ENCODE measurements at regions not wholly inside any gene's neighbourhood (a gene's known extent, or its start where the extent isn't known, plus 50 kb on each side); places are given as distances from the start of the nearest gene placed in this dataset.

DNA sequence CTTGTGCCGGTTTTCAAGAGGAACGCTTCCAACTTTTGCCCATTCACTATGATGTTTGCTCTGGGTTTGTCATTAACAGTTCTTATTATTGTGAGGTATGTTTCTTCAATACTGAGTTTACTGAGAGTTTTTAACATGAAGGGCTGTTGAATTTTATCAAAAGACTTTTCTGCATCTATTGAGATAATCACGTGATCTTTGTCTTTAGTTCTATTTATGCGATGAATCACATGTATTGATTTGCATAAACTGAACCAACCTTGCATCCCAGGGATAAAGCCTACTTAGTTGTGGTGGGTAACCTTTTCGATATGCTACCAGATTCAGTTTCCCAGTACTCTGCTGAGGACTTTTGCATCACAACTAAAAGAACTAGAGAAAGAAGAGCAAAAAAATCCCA is 318.0 kb downstream of the GASK1B start:
- Histone ChIP-seq H3K4me3 (no peak overlapping the region), H3K4me1 (no peaks in the 10 kb centered on the region), H3K9me3 (no peaks in the 10 kb centered on the region), H3K27me3 (no peaks in the 10 kb centered on the region), H3K36me3 (no peaks in the 10 kb centered on the region), H3K27ac (no peak overlapping the region)
- no peak for TF ChIP-seq POLR2A (IDR thresholded peaks at IDR 0.05)
- TF ChIP-seq, protein P1, sequence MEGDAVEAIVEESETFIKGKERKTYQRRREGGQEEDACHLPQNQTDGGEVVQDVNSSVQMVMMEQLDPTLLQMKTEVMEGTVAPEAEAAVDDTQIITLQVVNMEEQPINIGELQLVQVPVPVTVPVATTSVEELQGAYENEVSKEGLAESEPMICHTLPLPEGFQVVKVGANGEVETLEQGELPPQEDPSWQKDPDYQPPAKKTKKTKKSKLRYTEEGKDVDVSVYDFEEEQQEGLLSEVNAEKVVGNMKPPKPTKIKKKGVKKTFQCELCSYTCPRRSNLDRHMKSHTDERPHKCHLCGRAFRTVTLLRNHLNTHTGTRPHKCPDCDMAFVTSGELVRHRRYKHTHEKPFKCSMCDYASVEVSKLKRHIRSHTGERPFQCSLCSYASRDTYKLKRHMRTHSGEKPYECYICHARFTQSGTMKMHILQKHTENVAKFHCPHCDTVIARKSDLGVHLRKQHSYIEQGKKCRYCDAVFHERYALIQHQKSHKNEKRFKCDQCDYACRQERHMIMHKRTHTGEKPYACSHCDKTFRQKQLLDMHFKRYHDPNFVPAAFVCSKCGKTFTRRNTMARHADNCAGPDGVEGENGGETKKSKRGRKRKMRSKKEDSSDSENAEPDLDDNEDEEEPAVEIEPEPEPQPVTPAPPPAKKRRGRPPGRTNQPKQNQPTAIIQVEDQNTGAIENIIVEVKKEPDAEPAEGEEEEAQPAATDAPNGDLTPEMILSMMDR (IDR thresholded peaks at IDR 0.05), result no peak
- no peak for DNase-seq

DNA sequence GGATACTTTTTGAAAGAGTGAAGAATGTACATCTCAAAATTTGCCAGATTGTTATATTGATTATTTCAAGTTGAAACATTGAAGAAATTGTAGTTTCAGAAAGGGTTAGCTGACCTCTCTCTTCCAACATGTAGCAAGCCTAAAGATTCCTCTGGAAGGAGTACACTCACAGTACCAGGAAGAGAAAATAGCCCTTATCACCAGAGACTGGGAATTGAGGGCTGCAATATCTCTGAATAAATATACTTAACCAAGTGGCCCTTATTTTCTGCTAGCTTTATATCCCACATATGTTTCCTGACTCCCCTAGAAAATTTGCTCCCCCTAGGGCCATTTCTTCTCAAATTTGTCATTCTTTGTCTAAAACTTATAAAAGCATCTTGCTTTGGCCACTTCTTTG is 332.2 kb downstream of the GASK1B start:
- DNase-seq, result no peak
- H3K27ac ChIP-seq, result no peak overlapping the region
- H3K4me3 ChIP-seq, result no peak overlapping the region
- H3K36me3 ChIP-seq, result no peaks in the 10 kb centered on the region
- H3K9me3 ChIP-seq, result no peaks in the 10 kb centered on the region
- no peaks in the 10 kb centered on the region for H3K27me3 ChIP-seq
- peaks cover 0 to 5% (median 0%) of the 10 kb centered on the region in 4 donors for H3K4me1 ChIP-seq
- TF ChIP-seq, protein P1 (IDR thresholded peaks at IDR 0.05), result no peak
- TF ChIP-seq POLR2A (IDR thresholded peaks at IDR 0.05), result no peak

DNA sequence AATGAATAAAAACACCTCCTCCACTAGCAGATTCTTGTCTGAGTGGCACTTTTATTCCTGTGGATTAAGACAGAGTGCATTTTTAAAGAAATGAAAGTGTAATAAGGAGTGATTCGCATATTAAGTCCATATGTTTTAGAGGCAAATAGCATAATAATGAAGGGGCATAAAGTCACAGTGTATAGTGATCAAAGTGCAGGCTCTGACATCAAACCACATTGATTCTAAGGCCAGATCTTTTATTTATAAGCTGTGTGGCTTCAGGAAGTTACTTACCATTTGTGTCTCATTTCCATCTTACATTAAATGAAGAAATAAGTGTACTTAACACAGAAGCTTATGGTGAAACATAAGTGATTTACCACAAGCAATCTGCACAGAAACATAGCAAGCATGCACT is 332.8 kb downstream of the GASK1B start:
- Histone ChIP-seq H3K27me3 (no peaks in the 10 kb centered on the region), H3K9me3 (no peaks in the 10 kb centered on the region), H3K4me3 (no peak overlapping the region), H3K27ac (no peak overlapping the region), H3K4me1 (peaks cover 0 to 5% (median 0%) of the 10 kb centered on the region in 4 donors), H3K36me3 (no peaks in the 10 kb centered on the region)
- no peak for DNase-seq
- TF ChIP-seq POLR2A (IDR thresholded peaks at IDR 0.05), result no peak
- TF ChIP-seq, protein P1 (IDR thresholded peaks at IDR 0.05), result no peak

DNA sequence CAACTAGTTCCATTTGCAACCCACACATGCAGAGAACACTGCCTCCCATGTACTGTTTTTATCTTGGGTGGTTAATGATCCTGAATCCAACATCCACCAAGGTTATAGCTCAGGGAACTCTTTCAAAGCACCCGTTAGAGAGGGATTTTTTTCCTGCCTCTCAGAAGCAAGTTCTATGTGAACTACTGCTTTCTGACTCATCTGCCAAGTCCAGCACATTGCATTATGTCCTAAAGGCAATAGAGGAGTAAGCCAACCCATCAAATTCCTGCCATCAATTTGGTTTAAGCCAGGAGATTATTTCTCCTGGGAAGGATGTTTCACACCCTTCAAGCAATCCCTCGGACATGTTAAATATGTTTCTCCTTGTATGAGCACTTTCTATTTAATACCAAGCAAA is 334.5 kb downstream of the GASK1B start:
- peaks cover 0 to 5% (median 0%) of the 10 kb centered on the region in 4 donors for H3K4me1 ChIP-seq
- DNase-seq, result no peak
- no peak overlapping the region for H3K4me3 ChIP-seq
- no peaks in the 10 kb centered on the region for H3K9me3 ChIP-seq
- TF ChIP-seq, protein P1 (IDR thresholded peaks at IDR 0.05), result no peak
- H3K27ac ChIP-seq, result no peak overlapping the region
- no peaks in the 10 kb centered on the region for H3K36me3 ChIP-seq
- H3K27me3 ChIP-seq, result no peaks in the 10 kb centered on the region

DNA sequence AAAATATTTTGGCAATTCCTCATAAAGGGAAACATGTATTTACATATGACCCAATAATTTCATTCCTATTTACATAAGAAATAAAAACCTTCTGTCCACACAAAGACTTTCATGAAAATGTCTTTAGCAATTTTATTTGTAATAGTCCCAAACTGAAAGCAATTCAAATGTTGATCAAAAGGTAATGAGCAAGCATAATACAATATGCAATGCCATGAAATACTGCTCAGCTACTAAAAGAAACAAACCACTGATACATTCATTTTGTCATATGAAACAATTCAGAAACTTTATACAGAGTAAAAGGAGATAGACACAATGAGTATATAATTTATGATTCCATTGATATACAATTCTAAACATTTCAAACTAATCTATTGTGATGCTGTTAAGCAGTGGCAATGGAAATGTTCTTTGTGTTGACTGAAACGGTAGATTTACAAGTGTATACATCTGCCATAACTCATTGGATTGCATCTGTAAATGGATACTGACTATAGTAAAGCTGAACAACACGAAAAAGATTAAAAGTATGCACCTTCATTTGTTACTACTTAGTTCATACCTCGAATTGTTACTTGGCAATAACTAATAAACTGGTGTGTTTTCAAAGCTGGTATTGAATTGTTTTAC is 335.6 kb downstream of the GASK1B start:
- no peaks in the 10 kb centered on the region for H3K36me3 ChIP-seq
- H3K27ac ChIP-seq, result no peak overlapping the region
- no peak overlapping the region for H3K4me3 ChIP-seq
- H3K27me3 ChIP-seq, result no peaks in the 10 kb centered on the region
- no peak for DNase-seq
- H3K9me3 ChIP-seq, result no peaks in the 10 kb centered on the region
- TF ChIP-seq POLR2A (IDR thresholded peaks at IDR 0.05), result no peak
- TF ChIP-seq, protein P1 (IDR thresholded peaks at IDR 0.05), result no peak
- peaks cover 0 to 5% (median 0%) of the 10 kb centered on the region in 4 donors for H3K4me1 ChIP-seq

DNA sequence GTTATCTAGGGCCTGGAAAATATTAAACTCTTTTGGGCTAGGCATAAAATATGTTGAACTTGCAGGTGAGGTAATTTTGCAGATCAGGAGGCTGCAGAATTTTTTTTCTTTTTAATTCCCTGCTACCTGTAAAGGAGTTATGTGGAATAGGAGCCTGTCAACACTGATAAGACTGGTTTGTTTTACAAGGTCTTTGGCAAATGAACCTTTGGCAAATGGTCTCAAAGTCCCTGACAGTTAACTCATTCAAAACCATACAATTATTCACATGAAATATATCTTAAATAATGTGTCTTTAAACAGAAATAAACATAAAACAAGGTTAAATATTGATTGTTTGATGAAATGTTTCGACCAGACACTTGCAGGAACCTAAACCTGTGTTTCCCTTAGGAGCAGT is 340.2 kb downstream of the GASK1B start:
- H3K4me1 ChIP-seq, result no peaks in the 10 kb centered on the region
- no peak overlapping the region for H3K27ac ChIP-seq
- no peaks in the 10 kb centered on the region for H3K27me3 ChIP-seq
- H3K36me3 ChIP-seq, result no peaks in the 10 kb centered on the region
- H3K4me3 ChIP-seq, result no peak overlapping the region
- DNase-seq, result no peak
- H3K9me3 ChIP-seq, result no peaks in the 10 kb centered on the region
- no peak for TF ChIP-seq POLR2A (IDR thresholded peaks at IDR 0.05)
